PFSK-1 (cell line): ENCODE measurements at regions not wholly inside any gene's neighbourhood (a gene's known extent, or its start where the extent isn't known, plus 50 kb on each side); places are given as distances from the start of the nearest gene placed in this dataset.

ENCODE experiments used
- FOXP2 ChIP-seq: optimal IDR thresholded peaks from 2 replicates; pipeline ENCODE3; 2011; ENCODE audit warnings: borderline replicate concordance, control low read depth, inconsistent platforms; ENCODE audit not compliant: insufficient read depth; ENCODE audit errors: extremely low read length, extremely low read depth
- POLR2AphosphoS5 ChIP-seq: IDR thresholded peaks from 2 replicates; pipeline ENCODE4 v1.6.1; 2012; ENCODE audit warnings: low read depth, mild to moderate bottlenecking, control low read depth, low read length, moderate library complexity
- SIN3A ChIP-seq: IDR thresholded peaks from 2 replicates; pipeline ENCODE4 v1.6.1; 2012; ENCODE audit warnings: mild to moderate bottlenecking, low read length, moderate library complexity, borderline replicate concordance; ENCODE audit not compliant: insufficient read depth
- TAF1 ChIP-seq: IDR thresholded peaks from 2 replicates; pipeline ENCODE4 v1.6.1; 2012; ENCODE audit warnings: low read length, control low read depth, borderline replicate concordance; ENCODE audit not compliant: insufficient read depth
- TF ChIP-seq, protein P1 (sequence below), 2 experiments: IDR thresholded peaks; 2 replicates each; pipeline versions ENCODE4 v1.6.1 to v1.8.0; 2011 to 2012; ENCODE audit warnings: low read depth in 2 of 2, low read length in 2 of 2, control low read depth in 1 of 2, inconsistent platforms in 1 of 2, mild to moderate bottlenecking in 1 of 2, moderate library complexity in 1 of 2; ENCODE audit not compliant: insufficient read depth in 1 of 2

DNA sequence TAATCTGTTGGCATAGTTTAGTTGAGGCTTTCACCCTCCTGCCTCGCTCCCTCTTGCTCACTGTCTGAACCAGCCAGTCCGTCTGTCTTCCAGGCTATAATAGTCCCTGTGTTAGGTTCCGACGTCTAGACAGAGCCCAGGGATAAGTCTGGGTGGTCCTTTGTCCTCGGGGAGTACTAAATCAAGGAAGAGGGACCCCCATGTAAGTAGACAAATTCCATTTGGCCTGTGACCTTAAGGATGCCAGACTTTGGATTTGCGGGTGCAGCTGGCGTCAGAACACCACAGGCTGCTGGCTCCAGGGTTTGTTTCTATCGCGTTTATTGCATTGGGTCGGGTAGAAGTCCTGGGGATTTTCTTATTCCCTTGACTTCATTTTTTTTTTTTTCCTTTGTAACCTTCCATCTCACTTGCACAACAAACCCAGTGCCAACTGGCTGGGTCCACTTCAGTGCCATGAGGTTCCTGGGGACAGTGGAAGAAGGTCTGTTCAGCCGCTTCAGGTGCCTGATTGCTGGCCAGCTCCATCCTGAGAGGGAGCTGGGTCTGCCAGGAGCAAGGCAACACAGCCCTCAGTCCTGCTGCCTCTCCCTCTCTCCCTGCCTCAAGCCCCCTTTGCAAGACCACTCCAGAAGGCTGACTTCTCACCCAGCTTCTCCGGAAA is 95.4 kb upstream of the KLHL25 start:
- TF ChIP-seq, protein P1, sequence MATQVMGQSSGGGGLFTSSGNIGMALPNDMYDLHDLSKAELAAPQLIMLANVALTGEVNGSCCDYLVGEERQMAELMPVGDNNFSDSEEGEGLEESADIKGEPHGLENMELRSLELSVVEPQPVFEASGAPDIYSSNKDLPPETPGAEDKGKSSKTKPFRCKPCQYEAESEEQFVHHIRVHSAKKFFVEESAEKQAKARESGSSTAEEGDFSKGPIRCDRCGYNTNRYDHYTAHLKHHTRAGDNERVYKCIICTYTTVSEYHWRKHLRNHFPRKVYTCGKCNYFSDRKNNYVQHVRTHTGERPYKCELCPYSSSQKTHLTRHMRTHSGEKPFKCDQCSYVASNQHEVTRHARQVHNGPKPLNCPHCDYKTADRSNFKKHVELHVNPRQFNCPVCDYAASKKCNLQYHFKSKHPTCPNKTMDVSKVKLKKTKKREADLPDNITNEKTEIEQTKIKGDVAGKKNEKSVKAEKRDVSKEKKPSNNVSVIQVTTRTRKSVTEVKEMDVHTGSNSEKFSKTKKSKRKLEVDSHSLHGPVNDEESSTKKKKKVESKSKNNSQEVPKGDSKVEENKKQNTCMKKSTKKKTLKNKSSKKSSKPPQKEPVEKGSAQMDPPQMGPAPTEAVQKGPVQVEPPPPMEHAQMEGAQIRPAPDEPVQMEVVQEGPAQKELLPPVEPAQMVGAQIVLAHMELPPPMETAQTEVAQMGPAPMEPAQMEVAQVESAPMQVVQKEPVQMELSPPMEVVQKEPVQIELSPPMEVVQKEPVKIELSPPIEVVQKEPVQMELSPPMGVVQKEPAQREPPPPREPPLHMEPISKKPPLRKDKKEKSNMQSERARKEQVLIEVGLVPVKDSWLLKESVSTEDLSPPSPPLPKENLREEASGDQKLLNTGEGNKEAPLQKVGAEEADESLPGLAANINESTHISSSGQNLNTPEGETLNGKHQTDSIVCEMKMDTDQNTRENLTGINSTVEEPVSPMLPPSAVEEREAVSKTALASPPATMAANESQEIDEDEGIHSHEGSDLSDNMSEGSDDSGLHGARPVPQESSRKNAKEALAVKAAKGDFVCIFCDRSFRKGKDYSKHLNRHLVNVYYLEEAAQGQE (IDR thresholded peaks at IDR 0.05; ENCODE audit: insufficient read depth in 1 of 2, low read depth in 2 of 2, low read length in 2 of 2), result peak in 1 of 2 experiments; percentile 38; a peak in 1 of 4 replicates
- TF ChIP-seq POLR2AphosphoS5, result no peak
- no peak for TF ChIP-seq TAF1
- TF ChIP-seq SIN3A, result no peak
- TF ChIP-seq FOXP2, result no peak
